NCI-H2029 (cell line): ENCODE measurements at regions not wholly inside any gene's neighbourhood (a gene's known extent, or its start where the extent isn't known, plus 50 kb on each side); places are given as distances from the start of the nearest gene placed in this dataset.
"Not testable (repeated sequence)": the region's sequence is repeated elsewhere in the genome, so short reads cannot be mapped to it uniquely, and the experiment has no call there.

ENCODE experiments used
- DNase-seq: peaks from one replicate; lab custom pipeline; 2025; lab: John Stamatoyannopoulos, UW

DNA sequence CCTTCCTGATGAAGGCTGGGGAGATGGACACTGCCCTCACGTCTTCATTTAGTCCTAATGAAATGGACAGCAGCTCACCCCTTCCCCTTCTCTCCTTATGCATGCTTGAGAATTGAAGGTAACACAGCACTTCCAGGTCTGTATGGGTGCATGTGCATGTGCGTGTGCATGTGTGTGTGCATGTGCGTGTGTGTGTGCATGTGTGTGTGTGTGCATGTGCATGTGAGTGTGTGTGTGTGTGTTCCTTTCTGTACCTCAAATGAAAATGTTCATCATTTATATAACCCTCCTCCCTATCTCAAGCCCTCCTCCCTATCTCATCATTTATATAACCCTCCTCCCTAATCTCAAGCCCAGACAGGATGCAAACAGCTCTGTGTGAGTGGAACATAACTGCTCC, 444.8 kb downstream of the MAT2B start:
- no peak for DNase-seq

DNA sequence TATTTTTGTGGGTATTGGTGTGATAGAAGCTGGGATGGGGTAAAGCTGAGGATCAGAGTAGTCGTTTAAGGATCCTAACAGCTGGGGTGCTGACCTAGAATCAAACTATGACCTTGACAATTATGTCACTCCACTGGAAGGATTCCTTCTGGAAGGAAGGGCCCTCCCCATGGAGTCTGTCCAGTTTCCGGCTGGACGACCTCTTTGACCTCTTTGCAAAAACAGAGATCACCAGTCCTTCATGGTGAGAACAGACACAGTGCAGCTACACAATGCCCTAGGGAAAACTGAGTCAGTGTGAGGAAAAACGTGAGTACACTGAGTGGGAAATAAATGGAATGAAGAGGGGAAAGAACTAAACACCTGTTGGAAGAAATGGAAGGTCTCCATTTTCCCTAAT, 445.6 kb downstream of the MAT2B start:
- DNase-seq: no peak

DNA sequence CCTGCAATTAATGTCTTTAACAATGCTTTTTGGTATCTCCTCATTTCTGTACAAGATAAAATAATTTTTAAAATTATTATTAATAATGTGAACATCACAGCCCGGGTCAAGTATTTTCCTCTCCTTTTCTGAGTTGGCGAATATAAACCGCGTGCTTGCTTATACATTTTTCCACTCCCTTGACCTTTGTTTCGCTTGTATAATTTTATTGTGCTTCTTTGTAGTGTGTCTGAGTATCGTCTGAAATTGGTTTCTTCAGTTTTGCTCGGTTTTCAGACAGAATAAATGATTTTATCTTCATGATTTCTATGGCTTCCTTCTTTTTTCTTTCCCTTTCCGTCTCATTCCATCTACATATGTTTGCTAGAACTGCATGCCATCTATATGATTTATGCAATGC, 448.5 kb downstream of the MAT2B start:
- DNase-seq: no peak

DNA sequence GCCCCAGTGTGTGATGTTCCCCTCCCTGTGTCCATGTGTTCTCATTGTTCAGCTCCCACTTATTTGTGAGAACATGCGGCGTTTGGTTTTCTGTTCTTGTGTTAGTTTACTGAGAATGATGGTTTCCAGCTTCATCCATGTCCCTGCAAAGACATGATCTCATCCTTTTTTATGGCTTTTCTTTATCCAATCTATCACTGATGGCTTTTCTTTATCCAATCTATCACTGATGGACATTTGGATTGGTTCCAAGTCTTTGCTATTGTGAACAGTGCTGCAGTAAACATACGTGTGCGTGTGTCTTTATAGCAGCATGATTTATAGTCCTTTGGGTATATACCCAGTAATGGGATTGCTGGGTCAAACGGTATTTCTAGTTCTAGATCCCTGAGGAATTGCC, 455.8 kb downstream of the MAT2B start:
- not testable (repeated sequence) for DNase-seq

DNA sequence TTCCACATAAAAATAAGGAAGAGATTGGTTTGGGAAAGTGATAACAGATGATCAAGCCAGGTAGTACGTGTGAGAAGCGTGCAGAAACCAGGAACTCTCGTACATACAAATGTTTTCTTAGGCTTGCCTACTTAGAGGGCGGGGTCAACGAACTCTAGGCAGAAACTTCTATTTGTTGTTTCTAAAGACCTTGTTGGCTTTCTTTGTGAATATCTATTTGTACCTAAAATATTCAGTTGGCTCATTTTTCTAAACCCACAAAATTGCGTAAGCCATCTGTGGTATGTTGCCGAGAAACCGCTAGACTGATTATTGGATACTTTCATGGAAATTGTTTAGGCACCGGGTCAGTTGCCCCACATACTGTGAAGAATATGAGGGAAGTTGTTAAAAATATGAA, 458.5 kb downstream of the MAT2B start:
- DNase-seq: no peak

DNA sequence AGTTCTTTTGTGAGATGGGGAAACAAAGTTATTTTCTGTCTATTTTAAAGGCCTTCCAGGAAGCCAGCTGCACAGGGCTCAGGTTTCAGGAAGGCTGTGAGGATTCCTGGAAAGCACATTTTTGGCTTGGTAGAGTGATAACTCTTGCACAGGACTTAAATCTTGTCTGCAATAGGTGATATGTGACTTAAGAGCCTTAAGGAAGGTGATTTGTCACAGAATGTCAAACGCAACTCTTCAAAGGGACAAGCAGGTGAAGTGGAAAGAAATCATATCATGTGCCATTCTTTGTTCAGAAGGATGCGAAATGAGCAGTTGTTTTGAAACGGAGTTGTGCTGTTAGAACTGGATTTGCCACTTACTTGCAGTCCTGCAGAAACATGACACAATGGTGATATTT, 459.3 kb downstream of the MAT2B start:
- no peak for DNase-seq

DNA sequence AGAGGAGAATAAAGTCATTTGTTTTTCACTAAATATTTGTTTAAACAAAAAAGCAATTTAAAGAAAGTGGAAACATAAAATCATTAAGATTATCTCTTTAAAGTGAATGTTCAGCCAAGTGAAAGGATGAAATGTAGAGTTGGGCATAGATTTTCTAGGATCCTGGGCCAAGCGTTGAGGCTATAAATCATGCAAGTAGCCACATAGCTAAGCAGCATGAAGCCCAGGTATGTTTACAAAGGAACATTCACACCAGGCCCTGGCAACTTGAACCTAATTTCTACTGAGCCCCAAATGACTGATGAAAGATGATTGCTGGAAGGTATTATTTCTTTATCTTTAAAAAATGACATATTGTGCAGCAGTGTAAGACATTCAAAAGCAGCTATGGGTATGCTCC, 461.8 kb downstream of the MAT2B start:
- no peak for DNase-seq

DNA sequence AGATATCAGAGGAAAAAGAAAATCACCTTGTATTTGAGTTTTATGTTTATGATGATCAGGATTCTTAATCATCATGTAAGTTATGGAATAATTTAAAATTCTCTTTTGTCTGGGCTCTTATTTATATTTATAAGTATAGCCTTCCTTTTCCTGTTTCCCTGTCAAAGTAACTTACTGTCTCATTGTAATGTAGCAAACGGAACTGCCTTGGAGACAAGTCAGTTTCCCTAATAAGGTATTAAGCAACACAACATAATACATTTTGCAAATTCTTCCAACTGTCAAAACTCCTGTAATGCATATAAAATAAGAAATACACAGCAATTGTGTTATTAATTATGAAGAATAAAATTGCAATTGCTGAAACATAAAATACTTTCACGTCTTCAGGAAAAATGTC, 463.2 kb downstream of the MAT2B start:
- no peak for DNase-seq

DNA sequence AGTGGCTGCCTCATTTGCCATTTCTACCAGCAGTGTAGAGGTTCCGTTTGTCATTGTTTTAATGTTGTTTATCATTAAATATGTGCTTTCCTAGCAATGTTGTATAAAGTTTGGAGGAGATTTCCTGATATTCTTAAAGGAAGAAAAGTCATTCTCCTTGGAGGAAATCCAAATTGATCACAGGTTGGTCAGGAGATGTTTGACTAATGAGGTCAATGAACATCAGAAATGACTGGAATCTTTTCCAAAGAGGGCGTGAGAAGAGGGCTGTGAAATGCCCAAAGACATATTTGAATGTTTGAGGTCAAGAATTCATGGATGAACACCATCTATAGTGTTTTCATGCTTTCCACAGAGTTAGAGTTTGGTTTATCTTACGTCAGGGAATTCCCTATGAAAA, 471.3 kb downstream of the MAT2B start:
- DNase-seq: no peak

DNA sequence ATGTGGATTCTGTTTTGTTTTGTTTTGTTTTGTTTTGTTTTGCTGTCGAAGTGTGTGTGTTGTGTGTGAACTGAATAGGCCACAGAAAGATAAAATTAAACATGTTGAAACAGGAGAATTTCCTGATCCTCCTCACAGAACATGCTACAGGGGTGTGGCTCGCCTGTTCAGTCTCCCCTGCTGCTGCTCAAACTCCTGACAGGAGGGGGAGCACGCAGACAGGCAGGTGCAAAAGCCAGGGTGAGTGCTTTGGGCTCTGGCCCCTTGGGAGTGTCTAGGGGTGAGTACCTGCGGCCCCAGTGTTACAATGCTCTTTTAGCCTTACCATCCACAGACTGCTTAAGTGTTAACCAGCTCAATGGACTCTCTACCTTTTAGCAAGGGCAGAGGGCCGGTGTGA, 473.5 kb downstream of the MAT2B start:
- DNase-seq: no peak

DNA sequence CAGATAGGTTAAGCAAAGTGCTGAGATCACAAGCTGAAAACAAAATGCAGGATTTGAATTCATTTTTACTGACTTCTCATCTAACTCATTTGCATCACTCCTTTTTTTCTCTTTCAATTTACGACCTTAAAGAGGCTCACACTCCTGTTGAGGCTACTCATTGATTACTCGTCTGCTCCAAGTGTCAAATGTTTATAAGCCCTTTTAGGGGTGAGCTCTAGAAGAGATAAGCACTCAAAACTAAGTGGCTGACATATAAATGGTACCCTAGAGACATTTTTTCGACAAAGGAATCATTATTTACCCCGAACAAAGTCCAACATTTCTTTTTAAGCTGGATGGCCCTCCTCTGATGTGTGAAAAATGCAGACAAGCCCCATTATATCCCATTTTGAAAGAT, 483.1 kb downstream of the MAT2B start:
- no peak for DNase-seq

DNA sequence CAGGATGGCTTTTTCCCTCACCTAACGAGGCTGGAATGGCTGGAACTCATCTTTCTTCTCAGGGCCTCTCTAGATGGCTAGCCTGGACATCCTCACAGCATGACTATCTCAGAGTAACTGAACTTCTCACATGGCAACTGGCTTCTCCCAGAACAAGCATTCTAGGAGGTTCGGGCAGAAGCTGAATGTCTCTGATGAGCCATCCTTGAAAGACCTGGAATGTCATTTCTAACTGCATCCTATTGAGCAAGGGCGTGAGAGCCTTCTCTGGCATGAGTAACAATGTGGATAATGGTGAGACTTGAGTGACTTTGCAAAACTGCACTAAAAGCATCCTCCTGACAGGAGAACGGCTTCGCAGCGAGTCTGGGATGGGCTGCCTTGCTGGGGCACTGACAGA, 487.7 kb downstream of the MAT2B start:
- no peak for DNase-seq

DNA sequence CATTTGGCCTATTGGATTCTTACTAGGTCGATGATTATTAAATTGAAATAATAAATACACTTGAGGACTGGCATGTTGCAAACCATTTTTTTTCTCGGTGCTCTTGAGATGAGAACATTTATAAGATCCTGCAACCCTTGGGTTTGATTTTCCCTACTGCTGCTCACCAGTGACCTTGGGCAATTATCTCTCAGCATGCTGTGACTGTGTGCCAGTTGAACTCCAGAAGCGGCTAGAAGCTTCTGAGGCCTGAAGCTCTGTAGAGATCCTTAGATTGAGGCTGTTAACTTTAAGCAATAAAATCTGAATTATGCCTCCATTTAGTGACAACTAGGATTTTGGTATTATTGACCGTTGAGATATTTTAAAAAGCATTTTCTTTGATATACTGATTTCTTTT, 489.8 kb downstream of the MAT2B start:
- no peak for DNase-seq

DNA sequence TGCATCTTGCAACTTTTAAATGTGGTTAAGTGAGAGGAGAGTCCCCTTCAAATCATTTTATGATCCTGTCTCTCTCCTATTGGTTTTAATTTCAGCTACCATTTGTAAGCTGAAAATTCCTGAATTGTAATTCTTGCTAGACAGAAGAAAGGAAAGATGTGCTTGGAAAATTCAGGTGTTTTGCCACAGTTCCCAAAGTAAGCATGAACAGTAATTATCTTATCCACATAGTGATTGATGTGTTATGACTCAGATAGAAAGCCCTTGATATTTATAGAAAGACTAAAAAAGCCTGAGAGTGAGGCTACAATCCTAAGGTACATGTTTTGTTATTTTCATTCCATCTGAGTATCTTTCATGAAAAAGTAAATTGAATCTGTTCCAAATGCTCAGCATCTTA, 492.5 kb downstream of the MAT2B start:
- DNase-seq: no peak

DNA sequence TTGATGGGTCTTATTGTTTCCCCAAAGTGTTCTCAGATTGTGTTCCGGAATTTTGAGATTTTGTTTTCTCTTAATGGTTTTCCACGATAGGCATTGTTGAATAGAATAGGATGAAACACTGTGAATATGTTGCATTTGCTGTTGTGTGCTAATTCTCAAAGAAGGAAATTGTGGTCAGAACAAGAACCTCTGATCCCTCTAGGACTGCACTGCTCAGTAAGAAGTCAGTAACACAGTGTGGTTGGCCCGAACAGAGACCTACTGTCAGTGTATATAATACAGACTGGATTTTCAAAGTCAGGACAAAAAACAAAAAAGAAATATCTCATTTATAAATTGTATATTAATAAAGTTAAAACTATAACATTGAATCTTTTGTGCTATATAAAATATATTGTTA, 494.8 kb downstream of the MAT2B start:
- no peak for DNase-seq

DNA sequence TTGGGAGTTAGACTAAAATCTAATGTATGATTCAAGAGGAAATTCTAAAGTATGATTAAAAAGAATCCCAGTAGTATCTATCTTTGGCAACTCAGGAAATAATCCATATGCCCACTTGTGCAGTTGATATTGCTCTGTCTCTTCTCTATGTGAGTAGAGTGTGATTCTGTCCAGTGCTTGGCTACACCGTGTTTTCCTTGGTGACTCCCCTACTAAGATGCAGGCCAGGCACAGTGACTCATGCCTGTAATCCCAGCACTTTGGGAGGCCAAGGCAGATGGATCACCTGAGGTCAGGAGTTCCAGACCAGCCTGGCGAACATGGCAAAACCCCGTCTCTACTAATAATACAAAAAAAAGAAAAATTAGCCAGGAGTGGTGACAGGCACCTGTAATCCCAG, 495.4 kb downstream of the MAT2B start:
- DNase-seq: no peak

DNA sequence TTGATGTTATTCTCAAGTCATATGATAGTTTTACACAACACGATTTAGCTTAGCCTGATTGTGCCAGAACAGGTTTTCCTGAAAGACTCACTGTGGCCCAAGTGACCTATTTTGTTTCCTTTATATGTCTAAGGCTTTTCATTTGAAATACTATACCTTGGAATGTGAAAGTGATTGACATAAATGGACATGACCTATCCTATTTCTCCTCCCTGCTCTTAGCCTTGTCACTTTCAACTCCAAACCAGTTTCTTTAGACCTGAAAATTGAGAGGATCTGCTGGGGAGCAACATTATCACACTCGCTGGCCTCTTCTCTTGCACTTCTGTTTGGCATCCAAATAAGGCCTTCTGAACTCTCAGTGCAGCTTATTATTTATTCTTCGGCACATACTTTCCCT, 496.8 kb downstream of the MAT2B start:
- DNase-seq: no peak

DNA sequence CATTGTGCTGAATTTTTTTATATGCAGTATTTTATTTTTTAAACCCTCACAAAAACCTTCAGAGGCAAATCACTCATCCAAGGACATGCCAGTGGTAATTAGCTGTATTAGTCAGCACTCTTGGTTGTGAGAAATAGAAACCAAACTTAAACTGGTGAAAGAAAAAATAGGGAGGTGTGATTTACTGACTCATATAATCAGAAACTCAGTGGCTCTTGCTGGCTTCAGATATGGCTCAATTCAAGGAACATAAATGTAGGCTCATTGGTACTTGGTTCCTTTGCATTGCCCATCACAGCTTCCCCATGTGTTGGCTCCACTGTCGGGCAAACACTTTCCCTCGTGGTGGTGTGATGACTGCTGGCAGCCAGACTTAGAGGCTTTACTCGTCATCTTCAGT, 497.2 kb downstream of the MAT2B start:
- no peak for DNase-seq

DNA sequence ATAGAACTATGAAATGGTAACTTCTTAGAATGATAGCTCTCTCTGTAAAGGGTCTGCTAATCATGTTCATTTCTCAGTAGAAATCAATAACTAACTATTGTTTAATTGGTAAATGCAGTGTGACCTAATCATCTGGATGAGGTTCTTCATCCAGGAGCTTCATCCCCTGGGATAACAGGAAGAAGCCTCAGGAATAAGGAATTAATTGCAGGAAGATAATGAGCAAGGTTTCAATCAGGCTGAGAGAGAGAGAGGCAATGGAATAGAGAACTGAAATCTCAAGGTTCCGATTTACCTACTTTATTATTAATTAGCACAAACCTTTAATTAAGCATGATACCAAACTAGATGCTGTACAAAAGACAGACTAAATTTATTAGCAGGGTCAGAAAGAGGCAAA, 499.7 kb downstream of the MAT2B start:
- no peak for DNase-seq

DNA sequence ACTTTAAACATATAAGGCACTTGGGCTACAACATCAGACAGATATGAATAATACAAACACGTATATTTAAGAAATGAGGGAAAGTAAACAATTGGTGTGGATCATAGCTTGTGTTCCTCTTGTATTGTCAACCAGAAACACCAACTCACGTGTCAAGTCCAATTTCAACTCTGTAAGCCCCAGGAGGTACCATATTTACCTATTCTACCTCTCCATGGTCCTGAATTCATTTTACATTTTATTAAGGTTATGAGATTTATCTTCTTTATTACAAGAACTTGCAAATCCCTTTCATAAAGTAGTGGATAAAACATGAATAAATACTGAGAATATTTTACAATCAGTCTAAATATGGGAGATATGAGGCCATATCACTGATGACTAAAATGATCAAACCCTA, 501.6 kb downstream of the MAT2B start:
- DNase-seq: no peak

DNA sequence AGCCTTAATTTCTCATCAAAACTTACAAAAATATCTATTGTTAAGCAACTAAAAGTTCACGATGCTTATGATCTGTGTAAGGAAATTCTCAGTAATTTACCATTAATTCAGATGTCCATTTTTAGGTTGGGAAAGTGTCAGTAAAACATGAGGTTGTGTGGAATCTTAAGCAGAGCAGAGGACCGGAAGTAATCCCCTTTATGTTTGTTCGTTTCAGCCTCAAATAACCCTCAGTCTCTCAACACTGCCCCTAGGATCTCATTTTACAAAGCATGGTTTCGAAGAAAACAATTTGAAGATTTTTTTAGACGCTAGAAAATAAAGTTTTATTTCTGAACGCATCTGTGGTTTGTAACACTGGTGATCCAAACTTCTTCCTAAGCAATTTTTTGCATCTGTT, 504.2 kb downstream of the MAT2B start:
- no peak for DNase-seq

DNA sequence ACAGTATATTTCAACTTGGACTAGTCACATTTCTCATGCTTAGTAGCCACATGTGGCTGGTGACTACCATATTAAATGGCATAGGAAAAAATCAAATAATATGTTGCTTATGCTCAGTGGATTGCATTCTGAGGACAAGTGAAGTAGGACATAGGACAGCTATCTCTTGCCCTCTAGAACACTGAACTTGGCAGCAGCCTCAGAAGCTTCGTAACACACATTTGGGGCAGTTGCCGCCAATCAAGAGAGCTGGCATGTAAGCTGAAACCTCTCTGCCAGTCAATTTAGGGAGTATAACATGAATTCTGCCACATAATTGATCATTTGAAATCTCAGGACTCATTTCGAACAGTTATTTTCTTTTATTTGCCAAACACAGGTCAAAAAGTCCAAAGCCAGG, 505.5 kb downstream of the MAT2B start:
- DNase-seq: no peak

DNA sequence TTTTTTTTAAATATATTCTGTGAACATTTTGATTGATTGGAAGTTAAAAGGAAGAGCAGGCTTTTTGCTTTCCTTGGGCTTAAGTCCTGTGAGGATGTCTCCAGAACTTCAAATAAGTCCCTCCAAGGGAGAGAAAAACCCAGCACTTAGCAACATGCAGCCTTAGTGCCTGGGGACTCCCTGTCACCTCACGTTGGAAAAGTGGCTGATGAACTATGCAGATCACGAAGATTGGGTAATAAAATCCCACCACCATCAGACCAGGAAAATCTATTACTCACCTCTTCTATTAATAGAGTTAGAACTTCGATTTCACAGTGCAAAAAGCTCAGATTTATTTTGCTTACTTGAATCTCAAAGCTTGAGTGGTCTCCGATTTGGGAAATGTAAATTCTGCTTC, 507.0 kb downstream of the MAT2B start:
- no peak for DNase-seq

DNA sequence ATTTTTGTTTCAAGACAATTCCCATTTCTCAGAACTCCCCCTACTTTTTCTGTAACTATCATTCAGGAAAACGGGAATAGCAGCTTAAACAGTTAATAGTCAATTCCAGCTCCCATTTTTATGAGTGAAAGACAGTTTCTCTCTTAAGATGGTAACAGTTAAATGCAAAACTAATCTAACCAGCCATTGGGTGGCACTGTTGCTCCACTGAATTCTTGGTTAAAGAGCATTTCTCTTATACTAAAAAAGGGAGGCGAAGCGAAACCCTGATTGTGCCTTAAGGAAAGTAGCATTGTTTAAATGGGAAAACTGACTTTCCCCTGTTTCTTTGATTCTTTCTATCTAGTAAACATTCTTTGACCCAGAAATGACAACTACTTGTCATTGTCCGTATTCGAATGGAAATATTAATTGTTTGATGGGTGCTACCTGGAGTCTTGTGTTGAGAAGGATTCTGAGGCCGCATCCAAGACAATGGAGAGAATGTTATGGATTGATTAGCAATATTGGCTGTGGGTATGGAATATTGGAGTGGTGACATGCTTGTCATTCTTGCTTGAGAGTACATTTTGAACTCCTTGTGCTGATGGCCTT, 507.8 kb downstream of the MAT2B start:
- DNase-seq: peak; percentile 20

DNA sequence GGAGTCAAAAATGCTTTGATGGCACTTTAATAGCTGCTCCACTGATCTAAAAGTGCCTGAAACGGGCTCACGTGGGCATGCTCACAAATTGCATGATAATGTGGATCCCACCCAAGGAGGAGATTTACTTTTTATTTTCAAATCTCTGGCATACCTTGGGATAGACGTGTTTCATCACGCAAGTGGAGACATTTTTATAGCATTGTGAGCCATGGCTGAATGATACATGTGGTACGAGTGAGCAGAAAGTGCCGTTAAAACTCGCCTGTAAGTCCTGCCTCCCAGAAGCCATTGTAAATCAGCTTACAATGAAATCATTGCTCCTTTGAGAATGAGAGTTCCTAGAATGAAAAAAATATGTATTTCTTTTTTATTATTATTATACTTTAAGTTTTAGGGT, 514.7 kb downstream of the MAT2B start:
- DNase-seq: no peak
